ENCODE measurements at regions not wholly inside any gene's neighbourhood (a gene's known extent, or its start where the extent isn't known, plus 50 kb on each side); places are given as distances from the start of the nearest gene placed in this dataset.

DNA sequence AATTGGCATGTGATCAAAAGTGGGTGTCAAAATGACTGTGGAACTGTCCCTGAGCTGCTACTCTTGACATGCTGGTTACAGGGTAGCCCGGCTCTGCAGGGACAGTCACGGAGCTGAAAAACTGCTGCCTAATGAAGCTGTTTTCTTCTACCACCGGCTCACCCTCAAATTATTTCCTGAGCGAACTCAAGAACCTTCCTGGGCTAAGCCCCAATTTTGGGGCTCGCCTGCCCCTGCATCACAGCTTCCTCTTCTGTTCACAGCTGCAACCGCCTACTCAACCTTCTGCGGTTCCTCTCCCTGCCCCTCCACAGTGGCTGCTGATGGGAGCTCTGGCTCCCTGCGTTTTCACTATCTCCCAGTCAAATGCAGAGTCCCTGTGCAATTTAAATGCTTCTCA lies 110.8 kb upstream of the MLN start:
- TF ChIP-seq CTCF (IDR thresholded peaks at IDR 0.05) (no peak), CEBPB (IDR thresholded peaks at IDR 0.05) (no peak), RAD21 (conservative IDR thresholded peaks at IDR 0.05 in 1 of 2, IDR thresholded peaks at IDR 0.05 in 1 of 2) (no peak)

Measured in A549 (cell line).